WTC11 (cell line): ENCODE measurements at regions not wholly inside any gene's neighbourhood (a gene's known extent, or its start where the extent isn't known, plus 50 kb on each side); places are given as distances from the start of the nearest gene placed in this dataset.

ENCODE experiments used
- ATAC-seq: fragments of 200-7000 bp; cut with Tn5 transposase; 2 replicates; pipeline ENCODE4 v1.10.0; 2021; ENCODE audit warnings: mild to moderate bottlenecking, moderate library complexity
- CTCF ChIA-PET: fragments of 300-600 bp; sonication (Branson Sonifier 250); formaldehyde crosslinking; loops from one replicate; lab custom pipeline; 2021; ENCODE audit warnings: antibody characterized with exemption; lab: Charles Lee
- POLR2A ChIA-PET: fragments of 350-600 bp; sonication (Branson Sonifier 250); formaldehyde crosslinking; loops from one replicate; lab custom pipeline; 2021; ENCODE audit warnings: antibody characterized with exemption; lab: Charles Lee
- DNase-seq: peaks from one replicate; pipeline ENCODE4 v3.0.0; 2021; ENCODE audit warnings: low spot score
- H3K27ac Mint-ChIP-seq: 2 replicates; pipeline ENCODE4 v1.8.0; 2021; ENCODE audit warnings: mixed read lengths
- H3K27me3 Mint-ChIP-seq: 2 replicates; pipeline ENCODE4 v1.8.0; 2021; ENCODE audit warnings: low read depth, mild to moderate bottlenecking, moderate library complexity, mixed read lengths
- H3K36me3 Mint-ChIP-seq: 2 replicates; pipeline ENCODE4 v1.8.0; 2021; ENCODE audit warnings: mixed read lengths
- H3K4me1 Mint-ChIP-seq: 2 replicates; pipeline ENCODE4 v1.8.0; 2022; ENCODE audit warnings: mixed read lengths
- H3K4me3 Mint-ChIP-seq: 2 replicates; pipeline ENCODE4 v1.8.0; 2021; ENCODE audit warnings: mild to moderate bottlenecking, moderate library complexity, mixed read lengths
- H3K9me3 Mint-ChIP-seq: 2 replicates; pipeline ENCODE4 v1.8.0; 2021; ENCODE audit warnings: mixed read lengths
- ELF4 ChIP-seq: sonication (generic); formaldehyde crosslinking; IDR thresholded peaks from 2 replicates; pipeline ENCODE4 v1.8.1; 2022; ENCODE audit warnings: low read depth, mild to moderate bottlenecking, moderate library complexity, missing genetic modification reagents
- EMX1 ChIP-seq: fragments of 250-450 bp; sonication (Bioruptor Pico); IDR thresholded peaks from 2 replicates; pipeline ENCODE4 v1.8.0; 2021; ENCODE audit warnings: mild to moderate bottlenecking
- FOXJ3 ChIP-seq: sonication (generic); formaldehyde crosslinking; IDR thresholded peaks from 2 replicates; pipeline ENCODE4 v1.9.0; 2021; ENCODE audit warnings: missing genetic modification reagents, mild to moderate bottlenecking, borderline replicate concordance
- GTF2I ChIP-seq: fragments of 250-450 bp; sonication (Bioruptor Pico); conservative IDR thresholded peaks from 2 replicates; pipeline ENCODE4 v1.4.0; 2021; ENCODE audit warnings: mild to moderate bottlenecking
- HMGA2 ChIP-seq: fragments of 250-450 bp; sonication (Bioruptor Pico); IDR thresholded peaks from 2 replicates; pipeline ENCODE4 v1.4.0; 2021; ENCODE audit warnings: mild to moderate bottlenecking, moderate library complexity
- PRRX2 ChIP-seq: fragments of 250-450 bp; sonication (Bioruptor Pico); IDR thresholded peaks from 2 replicates; pipeline ENCODE4 v1.8.0; 2021; ENCODE audit warnings: mild to moderate bottlenecking
- TEAD4 ChIP-seq: sonication (generic); formaldehyde crosslinking; IDR thresholded peaks from 2 replicates; pipeline ENCODE4 v1.8.0; 2022; ENCODE audit warnings: mild to moderate bottlenecking, missing genetic modification reagents
- ZNF219 ChIP-seq: sonication (generic); formaldehyde crosslinking; IDR thresholded peaks from 2 replicates; pipeline ENCODE4 v1.8.0; 2023; ENCODE audit warnings: missing genetic modification reagents, mild to moderate bottlenecking, borderline replicate concordance
- ZNF396 ChIP-seq: fragments of 250-450 bp; sonication (Bioruptor Pico); IDR thresholded peaks from 2 replicates; pipeline ENCODE4 v1.8.0; 2021; ENCODE audit warnings: mild to moderate bottlenecking, moderate library complexity, borderline replicate concordance
- ZNF671 ChIP-seq: fragments of 250-450 bp; sonication (Bioruptor Pico); IDR thresholded peaks from 2 replicates; pipeline ENCODE4 v1.8.0; 2021; ENCODE audit warnings: mild to moderate bottlenecking
- TF ChIP-seq, protein P1 (sequence below): sonication (generic); formaldehyde crosslinking; IDR thresholded peaks from 2 replicates; pipeline ENCODE4 v1.8.1; 2023; ENCODE audit warnings: mild to moderate bottlenecking, moderate library complexity, missing genetic modification reagents
- TF ChIP-seq, protein P2 (sequence below): fragments of 200-600 bp; IDR thresholded peaks from 2 replicates; pipeline ENCODE4 v1.8.0; 2022; ENCODE audit warnings: antibody characterized with exemption
- TF ChIP-seq, protein P3 (sequence below): sonication (generic); formaldehyde crosslinking; IDR thresholded peaks from 2 replicates; pipeline ENCODE4 v1.8.1; 2023; ENCODE audit warnings: mild to moderate bottlenecking, missing genetic modification reagents, moderate library complexity
- TF ChIP-seq, protein P4 (sequence below): sonication (generic); formaldehyde crosslinking; conservative IDR thresholded peaks from 2 replicates; pipeline ENCODE4 v1.8.1; 2023; ENCODE audit warnings: mild to moderate bottlenecking, low read depth, missing genetic modification reagents, moderate library complexity
- TF ChIP-seq, protein P5 (sequence below): sonication (generic); formaldehyde crosslinking; IDR thresholded peaks from 2 replicates; pipeline ENCODE4 v1.8.0; 2023; ENCODE audit warnings: mild to moderate bottlenecking, missing genetic modification reagents
- TF ChIP-seq, protein P6 (sequence below): fragments of 250-450 bp; sonication (Bioruptor Pico); IDR thresholded peaks from 2 replicates; pipeline ENCODE4 v1.9.0; 2021; ENCODE audit warnings: mild to moderate bottlenecking, borderline replicate concordance

DNA sequence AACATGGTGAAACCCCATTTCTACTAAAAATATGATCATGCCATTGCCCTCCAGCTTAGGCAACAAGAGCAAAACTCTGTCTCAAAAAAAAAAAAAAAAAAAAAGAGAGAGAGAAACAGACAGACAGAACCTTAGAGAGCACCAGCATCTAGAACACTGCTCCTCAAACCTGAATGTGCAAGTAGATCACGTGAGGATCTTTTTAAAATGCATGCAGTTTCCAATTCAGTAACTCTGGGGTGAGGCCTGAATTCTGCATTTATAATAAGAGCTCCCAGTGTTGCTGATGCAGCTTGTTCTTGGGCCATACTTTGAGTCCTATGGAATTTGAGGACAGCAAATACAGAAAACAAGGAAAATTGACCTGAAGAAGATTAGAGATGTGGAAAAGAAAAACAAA lies 218.3 kb downstream of the ALDH8A1 start:
- DNase-seq (no peak), ATAC-seq (no peak)
- Mint-ChIP-seq H3K36me3 (no peaks in the 10 kb centered on the region), H3K27ac (no peak overlapping the region), H3K27me3 (no peaks in the 10 kb centered on the region), H3K9me3 (no peaks in the 10 kb centered on the region), H3K4me1 (peaks cover 16% of the 10 kb centered on the region), H3K4me3 (no peak overlapping the region)
- TF ChIP-seq ZNF219 (CRISPR knock-in tag) (no peak), GTF2I (CRISPR knock-in tag) (no peak), FOXJ3 (CRISPR knock-in tag) (no peak), ZNF671 (CRISPR knock-in tag) (no peak), ZNF396 (CRISPR knock-in tag) (no peak)
- TF ChIP-seq, protein P1, sequence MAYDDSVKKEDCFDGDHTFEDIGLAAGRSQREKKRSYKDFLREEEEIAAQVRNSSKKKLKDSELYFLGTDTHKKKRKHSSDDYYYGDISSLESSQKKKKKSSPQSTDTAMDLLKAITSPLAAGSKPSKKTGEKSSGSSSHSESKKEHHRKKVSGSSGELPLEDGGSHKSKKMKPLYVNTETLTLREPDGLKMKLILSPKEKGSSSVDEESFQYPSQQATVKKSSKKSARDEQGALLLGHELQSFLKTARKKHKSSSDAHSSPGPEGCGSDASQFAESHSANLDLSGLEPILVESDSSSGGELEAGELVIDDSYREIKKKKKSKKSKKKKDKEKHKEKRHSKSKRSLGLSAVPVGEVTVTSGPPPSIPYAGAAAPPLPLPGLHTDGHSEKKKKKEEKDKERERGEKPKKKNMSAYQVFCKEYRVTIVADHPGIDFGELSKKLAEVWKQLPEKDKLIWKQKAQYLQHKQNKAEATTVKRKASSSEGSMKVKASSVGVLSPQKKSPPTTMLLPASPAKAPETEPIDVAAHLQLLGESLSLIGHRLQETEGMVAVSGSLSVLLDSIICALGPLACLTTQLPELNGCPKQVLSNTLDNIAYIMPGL (CRISPR knock-in tag) = no peak
- TF ChIP-seq, protein P2, sequence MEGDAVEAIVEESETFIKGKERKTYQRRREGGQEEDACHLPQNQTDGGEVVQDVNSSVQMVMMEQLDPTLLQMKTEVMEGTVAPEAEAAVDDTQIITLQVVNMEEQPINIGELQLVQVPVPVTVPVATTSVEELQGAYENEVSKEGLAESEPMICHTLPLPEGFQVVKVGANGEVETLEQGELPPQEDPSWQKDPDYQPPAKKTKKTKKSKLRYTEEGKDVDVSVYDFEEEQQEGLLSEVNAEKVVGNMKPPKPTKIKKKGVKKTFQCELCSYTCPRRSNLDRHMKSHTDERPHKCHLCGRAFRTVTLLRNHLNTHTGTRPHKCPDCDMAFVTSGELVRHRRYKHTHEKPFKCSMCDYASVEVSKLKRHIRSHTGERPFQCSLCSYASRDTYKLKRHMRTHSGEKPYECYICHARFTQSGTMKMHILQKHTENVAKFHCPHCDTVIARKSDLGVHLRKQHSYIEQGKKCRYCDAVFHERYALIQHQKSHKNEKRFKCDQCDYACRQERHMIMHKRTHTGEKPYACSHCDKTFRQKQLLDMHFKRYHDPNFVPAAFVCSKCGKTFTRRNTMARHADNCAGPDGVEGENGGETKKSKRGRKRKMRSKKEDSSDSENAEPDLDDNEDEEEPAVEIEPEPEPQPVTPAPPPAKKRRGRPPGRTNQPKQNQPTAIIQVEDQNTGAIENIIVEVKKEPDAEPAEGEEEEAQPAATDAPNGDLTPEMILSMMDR = no peak
- TF ChIP-seq, protein P3, sequence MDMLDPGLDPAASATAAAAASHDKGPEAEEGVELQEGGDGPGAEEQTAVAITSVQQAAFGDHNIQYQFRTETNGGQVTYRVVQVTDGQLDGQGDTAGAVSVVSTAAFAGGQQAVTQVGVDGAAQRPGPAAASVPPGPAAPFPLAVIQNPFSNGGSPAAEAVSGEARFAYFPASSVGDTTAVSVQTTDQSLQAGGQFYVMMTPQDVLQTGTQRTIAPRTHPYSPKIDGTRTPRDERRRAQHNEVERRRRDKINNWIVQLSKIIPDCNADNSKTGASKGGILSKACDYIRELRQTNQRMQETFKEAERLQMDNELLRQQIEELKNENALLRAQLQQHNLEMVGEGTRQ (CRISPR knock-in tag) = no peak
- TF ChIP-seq, protein P4, sequence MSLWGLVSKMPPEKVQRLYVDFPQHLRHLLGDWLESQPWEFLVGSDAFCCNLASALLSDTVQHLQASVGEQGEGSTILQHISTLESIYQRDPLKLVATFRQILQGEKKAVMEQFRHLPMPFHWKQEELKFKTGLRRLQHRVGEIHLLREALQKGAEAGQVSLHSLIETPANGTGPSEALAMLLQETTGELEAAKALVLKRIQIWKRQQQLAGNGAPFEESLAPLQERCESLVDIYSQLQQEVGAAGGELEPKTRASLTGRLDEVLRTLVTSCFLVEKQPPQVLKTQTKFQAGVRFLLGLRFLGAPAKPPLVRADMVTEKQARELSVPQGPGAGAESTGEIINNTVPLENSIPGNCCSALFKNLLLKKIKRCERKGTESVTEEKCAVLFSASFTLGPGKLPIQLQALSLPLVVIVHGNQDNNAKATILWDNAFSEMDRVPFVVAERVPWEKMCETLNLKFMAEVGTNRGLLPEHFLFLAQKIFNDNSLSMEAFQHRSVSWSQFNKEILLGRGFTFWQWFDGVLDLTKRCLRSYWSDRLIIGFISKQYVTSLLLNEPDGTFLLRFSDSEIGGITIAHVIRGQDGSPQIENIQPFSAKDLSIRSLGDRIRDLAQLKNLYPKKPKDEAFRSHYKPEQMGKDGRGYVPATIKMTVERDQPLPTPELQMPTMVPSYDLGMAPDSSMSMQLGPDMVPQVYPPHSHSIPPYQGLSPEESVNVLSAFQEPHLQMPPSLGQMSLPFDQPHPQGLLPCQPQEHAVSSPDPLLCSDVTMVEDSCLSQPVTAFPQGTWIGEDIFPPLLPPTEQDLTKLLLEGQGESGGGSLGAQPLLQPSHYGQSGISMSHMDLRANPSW = no peak
- TF ChIP-seq, protein P5, sequence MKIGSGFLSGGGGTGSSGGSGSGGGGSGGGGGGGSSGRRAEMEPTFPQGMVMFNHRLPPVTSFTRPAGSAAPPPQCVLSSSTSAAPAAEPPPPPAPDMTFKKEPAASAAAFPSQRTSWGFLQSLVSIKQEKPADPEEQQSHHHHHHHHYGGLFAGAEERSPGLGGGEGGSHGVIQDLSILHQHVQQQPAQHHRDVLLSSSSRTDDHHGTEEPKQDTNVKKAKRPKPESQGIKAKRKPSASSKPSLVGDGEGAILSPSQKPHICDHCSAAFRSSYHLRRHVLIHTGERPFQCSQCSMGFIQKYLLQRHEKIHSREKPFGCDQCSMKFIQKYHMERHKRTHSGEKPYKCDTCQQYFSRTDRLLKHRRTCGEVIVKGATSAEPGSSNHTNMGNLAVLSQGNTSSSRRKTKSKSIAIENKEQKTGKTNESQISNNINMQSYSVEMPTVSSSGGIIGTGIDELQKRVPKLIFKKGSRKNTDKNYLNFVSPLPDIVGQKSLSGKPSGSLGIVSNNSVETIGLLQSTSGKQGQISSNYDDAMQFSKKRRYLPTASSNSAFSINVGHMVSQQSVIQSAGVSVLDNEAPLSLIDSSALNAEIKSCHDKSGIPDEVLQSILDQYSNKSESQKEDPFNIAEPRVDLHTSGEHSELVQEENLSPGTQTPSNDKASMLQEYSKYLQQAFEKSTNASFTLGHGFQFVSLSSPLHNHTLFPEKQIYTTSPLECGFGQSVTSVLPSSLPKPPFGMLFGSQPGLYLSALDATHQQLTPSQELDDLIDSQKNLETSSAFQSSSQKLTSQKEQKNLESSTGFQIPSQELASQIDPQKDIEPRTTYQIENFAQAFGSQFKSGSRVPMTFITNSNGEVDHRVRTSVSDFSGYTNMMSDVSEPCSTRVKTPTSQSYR (CRISPR knock-in tag) = no peak
- ChIA-PET CTCF (no interaction called here), POLR2A (no interaction called here)

DNA sequence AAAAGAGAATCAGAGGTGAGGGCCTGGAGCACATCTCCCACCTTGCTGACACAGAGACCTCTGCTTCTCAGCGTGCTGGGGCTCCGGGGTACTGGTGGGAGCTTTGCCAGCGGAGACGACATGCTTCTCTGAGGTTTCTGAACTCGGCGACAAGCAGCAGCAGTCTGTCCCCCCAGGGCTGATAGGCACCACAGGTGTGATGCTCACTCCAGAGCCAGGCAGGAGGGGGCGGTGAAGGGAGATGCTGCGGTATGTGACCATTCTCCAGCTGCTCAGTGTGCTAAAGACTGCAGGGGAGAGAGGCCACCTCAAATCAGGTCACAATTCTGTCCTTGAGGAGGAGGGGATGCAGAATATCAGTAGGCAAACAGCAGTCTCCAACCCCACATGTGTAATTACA lies 219.9 kb downstream of the ALDH8A1 start:
- no peaks in the 10 kb centered on the region for H3K9me3 Mint-ChIP-seq
- CTCF ChIA-PET = interaction anchor here (0.7 to 1.6 kb wide), 3 partner anchors 11 to 546 kb away, joined by 3 to 6 read pairs (median 4); no protein-coding TSS in a partner anchor
- TF ChIP-seq, protein P5 (CRISPR knock-in tag) = no peak
- no peak for TF ChIP-seq TEAD4
- TF ChIP-seq, protein P6, sequence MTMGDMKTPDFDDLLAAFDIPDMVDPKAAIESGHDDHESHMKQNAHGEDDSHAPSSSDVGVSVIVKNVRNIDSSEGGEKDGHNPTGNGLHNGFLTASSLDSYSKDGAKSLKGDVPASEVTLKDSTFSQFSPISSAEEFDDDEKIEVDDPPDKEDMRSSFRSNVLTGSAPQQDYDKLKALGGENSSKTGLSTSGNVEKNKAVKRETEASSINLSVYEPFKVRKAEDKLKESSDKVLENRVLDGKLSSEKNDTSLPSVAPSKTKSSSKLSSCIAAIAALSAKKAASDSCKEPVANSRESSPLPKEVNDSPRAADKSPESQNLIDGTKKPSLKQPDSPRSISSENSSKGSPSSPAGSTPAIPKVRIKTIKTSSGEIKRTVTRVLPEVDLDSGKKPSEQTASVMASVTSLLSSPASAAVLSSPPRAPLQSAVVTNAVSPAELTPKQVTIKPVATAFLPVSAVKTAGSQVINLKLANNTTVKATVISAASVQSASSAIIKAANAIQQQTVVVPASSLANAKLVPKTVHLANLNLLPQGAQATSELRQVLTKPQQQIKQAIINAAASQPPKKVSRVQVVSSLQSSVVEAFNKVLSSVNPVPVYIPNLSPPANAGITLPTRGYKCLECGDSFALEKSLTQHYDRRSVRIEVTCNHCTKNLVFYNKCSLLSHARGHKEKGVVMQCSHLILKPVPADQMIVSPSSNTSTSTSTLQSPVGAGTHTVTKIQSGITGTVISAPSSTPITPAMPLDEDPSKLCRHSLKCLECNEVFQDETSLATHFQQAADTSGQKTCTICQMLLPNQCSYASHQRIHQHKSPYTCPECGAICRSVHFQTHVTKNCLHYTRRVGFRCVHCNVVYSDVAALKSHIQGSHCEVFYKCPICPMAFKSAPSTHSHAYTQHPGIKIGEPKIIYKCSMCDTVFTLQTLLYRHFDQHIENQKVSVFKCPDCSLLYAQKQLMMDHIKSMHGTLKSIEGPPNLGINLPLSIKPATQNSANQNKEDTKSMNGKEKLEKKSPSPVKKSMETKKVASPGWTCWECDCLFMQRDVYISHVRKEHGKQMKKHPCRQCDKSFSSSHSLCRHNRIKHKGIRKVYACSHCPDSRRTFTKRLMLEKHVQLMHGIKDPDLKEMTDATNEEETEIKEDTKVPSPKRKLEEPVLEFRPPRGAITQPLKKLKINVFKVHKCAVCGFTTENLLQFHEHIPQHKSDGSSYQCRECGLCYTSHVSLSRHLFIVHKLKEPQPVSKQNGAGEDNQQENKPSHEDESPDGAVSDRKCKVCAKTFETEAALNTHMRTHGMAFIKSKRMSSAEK (CRISPR knock-in tag) = no peak
- TF ChIP-seq EMX1 (CRISPR knock-in tag) = no peak
- TF ChIP-seq PRRX2 (CRISPR knock-in tag) = no peak
- no peak for TF ChIP-seq ELF4 (CRISPR knock-in tag)
- TF ChIP-seq HMGA2 (CRISPR knock-in tag) = no peak

More for the DNA sequence above, 219.9 kb downstream of the ALDH8A1 start:
- H3K4me1 Mint-ChIP-seq = peaks cover 16% of the 10 kb centered on the region
- ATAC-seq (peak; percentile 97), DNase-seq (peak; percentile 55)
- H3K36me3 Mint-ChIP-seq = no peaks in the 10 kb centered on the region
- POLR2A ChIA-PET = interaction anchor here (0.5 kb wide), 1 partner anchor 73 kb away, joined by 3 read pairs; no protein-coding TSS in a partner anchor
- H3K27ac Mint-ChIP-seq = no peak overlapping the region
- no peak overlapping the region for H3K4me3 Mint-ChIP-seq
- no peaks in the 10 kb centered on the region for H3K27me3 Mint-ChIP-seq
